ENCODE measurements at regions not wholly inside any gene's neighbourhood (a gene's known extent, or its start where the extent isn't known, plus 50 kb on each side); places are given as distances from the start of the nearest gene placed in this dataset.
A peak's percentile ranks its signal among the peaks of the same experiment; 100 is the strongest.

GRCh38 chr20:59495894-59496510 lies 108.3 kb upstream of the PHACTR3 start (continued):
- TF ChIP-seq CTCF (IDR thresholded peaks at IDR 0.05 in 2 of 3, conservative IDR thresholded peaks at IDR 0.05 in 1 of 3; ENCODE audit: insufficient read depth in 2 of 3, low read depth in 1 of 3, low read length in 3 of 3) (peak; percentile 79 to 90 (median 79)), RBM25 (IDR thresholded peaks at IDR 0.05; ENCODE audit: low read depth, low read length, severe bottlenecking) (peak; percentile 27)

GRCh38 chr20:59498291-59498690 lies 106.0 kb upstream of the PHACTR3 start:
- Histone ChIP-seq H3K27me3 (ENCODE audit: control insufficient read depth in 2 of 2, insufficient read depth in 2 of 2, low read length in 2 of 2) (peaks cover 3 to 15% of the 10 kb centered on the region in 2 experiments; a peak in 2 of 5 replicates), H4K20me1 (replicated peaks; ENCODE audit: control insufficient read depth, insufficient read depth, low read length) (0 out of 2 replicates have a peak, but pooled peaks cover 4% of the 10 kb centered on the region), H3K79me2 (ENCODE audit: control insufficient read depth, insufficient read depth, low read length) (no peaks in the 10 kb centered on the region), H3K9me1 (ENCODE audit: control insufficient read depth, insufficient read depth, low read length) (no peaks in the 10 kb centered on the region), H3K4me1 (replicated peaks in 1 of 2; ENCODE audit: control insufficient read depth in 2 of 2, insufficient read depth in 2 of 2, low read length in 2 of 2) (no peaks in the 10 kb centered on the region), H3K27ac (ENCODE audit: extremely low read depth, low read depth, low read length) (no peak overlapping the region), H3K4me2 (ENCODE audit: insufficient read depth, low read length) (no peak overlapping the region), H3K36me3 (ENCODE audit: control insufficient read depth, insufficient read depth, low read length) (no peaks in the 10 kb centered on the region), H2AFZ (ENCODE audit: low read depth, low read length) (no peak overlapping the region), H3K9me3 (replicated peaks; ENCODE audit: control insufficient read depth, insufficient read depth, low read depth, low read length) (no peaks in the 10 kb centered on the region), H3K4me3 (no peak overlapping the region), H3K9ac (ENCODE audit: insufficient read depth in 1 of 2, low read depth in 2 of 2, low read length in 2 of 2) (no peak overlapping the region)
- no TSS peak for BruUV-seq (replicated peaks)
- no peak for FAIRE-seq
- ATAC-seq, result no peak
- no peak for DNase-seq (ENCODE audit: extremely low read depth in 1 of 4, low spot score in 3 of 4)
- ChIA-PET CTCF (ENCODE audit: low intra/inter-chr PET ratio) (no interaction called here), POLR2A (no interaction called here)
- intact Hi-C loops (cut with micrococcal nuclease) (no loop called here), in situ Hi-C loops (cut with MboI) (no loop called here)
- 0% methylated on average over 3 of the region's 3 CpGs for WGBS (ENCODE audit: insufficient coverage, low coverage, missing lambda C conversion rate)
- TF ChIP-seq MLX (CRISPR knock-in tag; conservative IDR thresholded peaks at IDR 0.05), result no peak
- no peak for TF ChIP-seq ZNF655 (CRISPR knock-in tag; IDR thresholded peaks at IDR 0.05)
- no peak for TF ChIP-seq MXD1 (CRISPR knock-in tag; IDR thresholded peaks at IDR 0.05; ENCODE audit: borderline replicate concordance, poor library complexity, severe bottlenecking)
- no peak for TF ChIP-seq ZNF134 (CRISPR knock-in tag; conservative IDR thresholded peaks at IDR 0.05)
- no peak for TF ChIP-seq ZNF263 (CRISPR knock-in tag; IDR thresholded peaks at IDR 0.05; ENCODE audit: borderline replicate concordance)
- TF ChIP-seq BRCA1 (IDR thresholded peaks at IDR 0.05), result no peak
- TF ChIP-seq BRCA1 (CRISPR knock-in tag; IDR thresholded peaks at IDR 0.05), result no peak
- TF ChIP-seq ZNF184 (CRISPR knock-in tag; IDR thresholded peaks at IDR 0.05), result no peak
- TF ChIP-seq ZBTB7A (IDR thresholded peaks at IDR 0.05; ENCODE audit: borderline replicate concordance, control insufficient read depth, low read depth, low read length), result no peak
- TF ChIP-seq MAZ (CRISPR knock-in tag; conservative IDR thresholded peaks at IDR 0.05 in 1 of 2, IDR thresholded peaks at IDR 0.05 in 1 of 2), result no peak
- no peak for TF ChIP-seq GTF2F1 (IDR thresholded peaks at IDR 0.05; ENCODE audit: low read depth, low read length)
- no peak for TF ChIP-seq DIDO1 (tag; IDR thresholded peaks at IDR 0.05; ENCODE audit: low read depth)
- TF ChIP-seq ZBED1 (IDR thresholded peaks at IDR 0.05), result no peak
- TF ChIP-seq NFE2 (IDR thresholded peaks at IDR 0.05; ENCODE audit: low read depth), result no peak

Measured in K562 (cell line).